Right cardiac atrium (tissue), 5 donors: ENCODE measurements at regions not wholly inside any gene's neighbourhood (a gene's known extent, or its start where the extent isn't known, plus 50 kb on each side); places are given as distances from the start of the nearest gene placed in this dataset.
"Not testable (repeated sequence)": the region's sequence is repeated elsewhere in the genome, so short reads cannot be mapped to it uniquely, and the experiment has no call there.

ENCODE experiments used
- ATAC-seq, 2 donors: fragments of 200-7000 bp; cut with Tn5 transposase; one replicate each; pipeline versions ENCODE4 v1.8.0 to v1.9.1; 2020; ENCODE audit warnings: moderate library complexity in 2 of 2, mild to moderate bottlenecking in 1 of 2
- DNase-seq, 3 donors: peaks; one replicate each; pipeline ENCODE4 v3.0.0-alpha.2; 2020
- H3K27ac ChIP-seq: one replicate; pipeline ENCODE4 v1.5.1; 2013; ENCODE audit warnings: mild to moderate bottlenecking, low read length, control low read depth, moderate library complexity
- H3K27me3 ChIP-seq: one replicate; pipeline ENCODE4 v1.6.1; 2013; ENCODE audit not compliant: control insufficient read depth, insufficient read depth
- H3K4me1 ChIP-seq: one replicate; pipeline ENCODE4 v1.6.1; 2013; ENCODE audit warnings: low read length; ENCODE audit not compliant: control insufficient read depth, insufficient read depth
- H3K4me3 ChIP-seq: one replicate; pipeline ENCODE4 v1.5.1; 2013; ENCODE audit warnings: low read length, control low read depth
- H3K9me3 ChIP-seq: one replicate; pipeline ENCODE4 v1.6.1; 2013; ENCODE audit warnings: low read length; ENCODE audit not compliant: control insufficient read depth
- WGBS: extraction: QIAGEN DNeasy Blood & Tissue Kit; methylation state at CpG from one replicate; pipeline ENCODE4 v1.1.7; 2013; 5-methylcytosine and 5-hydroxymethylcytosine counted together
- intact Hi-C, 4 donors: fragments of 100-400 bp; cut with DNase I; formaldehyde crosslinking; loops; one replicate each; pipeline versions ENCODE4 v1.11.0 to v1.14.0; 2022 to 2023
- donor health status: healthy with polysubstance abuse.
- donor health status: DM: no; HTN: yes; CAD: no.
- donor health status: DM: no; HTN: no; CAD: no.
- donor health status: DM: no; HTN: yes; CAD: no; lungs with severe emphysema.
- donor health status: DM: yes; HTN: yes; CAD: no.

GRCh38 chr13:55091172-55091571 lies 2049.5 kb upstream of the PRR20A start:
- ATAC-seq (no peak), DNase-seq (no peak)
- Histone ChIP-seq H3K4me3 (no peak overlapping the region), H3K27me3 (no peaks in the 10 kb centered on the region), H3K27ac (no peak overlapping the region), H3K9me3 (no peaks in the 10 kb centered on the region), H3K4me1 (no peaks in the 10 kb centered on the region)
- intact Hi-C loops: no loop called here
- 72% methylated on average over 1 of the region's 1 CpG for WGBS

- Histone ChIP-seq H3K27me3 (no peaks in the 10 kb centered on the region), H3K4me1 (no peaks in the 10 kb centered on the region), H3K27ac (no peak overlapping the region), H3K4me3 (no peak overlapping the region), H3K9me3 (no peaks in the 10 kb centered on the region)
- WGBS: 82% methylated on average over 1 of the region's 1 CpG
- intact Hi-C loops: no loop called here
- no peak for DNase-seq
- ATAC-seq: no peak
These were observed 2034.2 kb upstream of the PRR20A start for GRCh38 chr13:55106509-55106908.

- Histone ChIP-seq H3K27me3 (no peaks in the 10 kb centered on the region), H3K27ac (no peak overlapping the region), H3K4me3 (no peak overlapping the region), H3K4me1 (no peaks in the 10 kb centered on the region), H3K9me3 (no peaks in the 10 kb centered on the region)
- intact Hi-C loops: no loop called here
- DNase-seq: no peak
- no peak for ATAC-seq
These were observed 2020.1 kb upstream of the PRR20A start for GRCh38 chr13:55120631-55121030.

- no peaks in the 10 kb centered on the region for H3K4me1 ChIP-seq
- 34% methylated on average over 1 of the region's 1 CpG for WGBS
- H3K4me3 ChIP-seq: no peak overlapping the region
- no peaks in the 10 kb centered on the region for H3K27me3 ChIP-seq
- H3K9me3 ChIP-seq: no peaks in the 10 kb centered on the region
- intact Hi-C loops: no loop called here
- DNase-seq (no peak), ATAC-seq (no peak)
- no peak overlapping the region for H3K27ac ChIP-seq
These were observed 1985.7 kb upstream of the PRR20A start for GRCh38 chr13:55155046-55155445.

GRCh38 chr13:55159765-55160164 lies 1981.0 kb upstream of the PRR20A start:
- Histone ChIP-seq H3K4me1 (no peaks in the 10 kb centered on the region), H3K9me3 (no peaks in the 10 kb centered on the region), H3K4me3 (no peak overlapping the region), H3K27ac (no peak overlapping the region), H3K27me3 (no peaks in the 10 kb centered on the region)
- WGBS: 64% methylated on average over 4 of the region's 4 CpGs
- intact Hi-C loops: no loop called here
- ATAC-seq: no peak
- DNase-seq: no peak

GRCh38 chr13:55160867-55161266 lies 1979.9 kb upstream of the PRR20A start:
- H3K4me3 ChIP-seq: no peak overlapping the region
- intact Hi-C loops: no loop called here
- H3K27ac ChIP-seq: no peak overlapping the region
- DNase-seq: no peak
- H3K4me1 ChIP-seq: no peaks in the 10 kb centered on the region
- ATAC-seq: no peak
- WGBS: 59% methylated on average over 3 of the region's 3 CpGs
- H3K9me3 ChIP-seq: no peaks in the 10 kb centered on the region
- no peaks in the 10 kb centered on the region for H3K27me3 ChIP-seq

- DNase-seq, ATAC-seq, H3K9me3 ChIP-seq, H3K27me3 ChIP-seq, H3K4me1 ChIP-seq, H3K4me3 ChIP-seq, intact Hi-C loops, H3K27ac ChIP-seq: not testable (repeated sequence)
- 89% methylated on average over 1 of the region's 1 CpG for WGBS
These were observed 1962.1 kb upstream of the PRR20A start for GRCh38 chr13:55178582-55178981.

- no peaks in the 10 kb centered on the region for H3K9me3 ChIP-seq
- no peak overlapping the region for H3K4me3 ChIP-seq
- no peak overlapping the region for H3K27ac ChIP-seq
- 38% methylated on average over 2 of the region's 2 CpGs for WGBS
- DNase-seq (no peak), ATAC-seq (no peak)
- no peaks in the 10 kb centered on the region for H3K27me3 ChIP-seq
- intact Hi-C loops: no loop called here
- no peaks in the 10 kb centered on the region for H3K4me1 ChIP-seq
These were observed 1949.7 kb upstream of the PRR20A start for GRCh38 chr13:55190996-55191395.

- intact Hi-C loops: no loop called here
- Histone ChIP-seq H3K27ac (no peak overlapping the region), H3K4me1 (no peaks in the 10 kb centered on the region), H3K27me3 (no peaks in the 10 kb centered on the region), H3K4me3 (no peak overlapping the region), H3K9me3 (no peaks in the 10 kb centered on the region)
- no peak for DNase-seq
- ATAC-seq: no peak
These were observed 1941.6 kb upstream of the PRR20A start for GRCh38 chr13:55199134-55199533.

GRCh38 chr13:55214841-55215345 lies 1925.8 kb upstream of the PRR20A start:
- Histone ChIP-seq H3K4me1 (no peaks in the 10 kb centered on the region), H3K9me3 (no peaks in the 10 kb centered on the region), H3K27ac (no peak overlapping the region), H3K4me3 (no peak overlapping the region), H3K27me3 (no peaks in the 10 kb centered on the region)
- ATAC-seq (no peak), DNase-seq (no peak)
- intact Hi-C loops: no loop called here

- intact Hi-C loops: no loop called here
- Histone ChIP-seq H3K4me1 (no peaks in the 10 kb centered on the region), H3K9me3 (no peaks in the 10 kb centered on the region), H3K4me3 (no peak overlapping the region), H3K27ac (no peak overlapping the region), H3K27me3 (no peaks in the 10 kb centered on the region)
- ATAC-seq (no peak), DNase-seq (no peak)
- 89% methylated on average over 1 of the region's 1 CpG for WGBS
These were observed 1921.2 kb upstream of the PRR20A start for GRCh38 chr13:55219538-55219937.

- ATAC-seq (no peak), DNase-seq (no peak)
- Histone ChIP-seq H3K9me3 (no peaks in the 10 kb centered on the region), H3K4me1 (no peaks in the 10 kb centered on the region), H3K27ac (no peak overlapping the region), H3K27me3 (no peaks in the 10 kb centered on the region), H3K4me3 (no peak overlapping the region)
- 69% methylated on average over 4 of the region's 4 CpGs for WGBS
- intact Hi-C loops: no loop called here
These were observed 1910.7 kb upstream of the PRR20A start for GRCh38 chr13:55229906-55230569.
